ENCODE measurements at regions not wholly inside any gene's neighbourhood (a gene's known extent, or its start where the extent isn't known, plus 50 kb on each side); places are given as distances from the start of the nearest gene placed in this dataset.

- H3K27ac Mint-ChIP-seq (ENCODE audit: unreplicated experiment): no peak overlapping the region
- intact Hi-C loops (cut with micrococcal nuclease; ENCODE audit: unreplicated experiment): no loop called here
- CTCF ChIA-PET: no interaction called here
These were observed 624.1 kb downstream of the BUD13 start for GRCh38 chr11:116148645-116149044.

GRCh38 chr11:116148056-116148455 is 624.7 kb downstream of the BUD13 start:
- no peak for TF ChIP-seq CTCF (IDR thresholded peaks at IDR 0.05; ENCODE audit: insufficient read depth in 1 of 2, low read depth in 1 of 2, low read length in 1 of 2, severe bottlenecking in 1 of 2, unreplicated experiment in 1 of 2)
- POLR2A ChIA-PET: no interaction called here
- no peak overlapping the region for H3K4me3 Mint-ChIP-seq (ENCODE audit: unreplicated experiment)
- H3K27me3 Mint-ChIP-seq (ENCODE audit: insufficient read depth, unreplicated experiment): peaks cover 8% of the 10 kb centered on the region
- no peak overlapping the region for H3K4me3 ChIP-seq (ENCODE audit: low read depth, low read length)
- intact Hi-C loops (cut with micrococcal nuclease; ENCODE audit: unreplicated experiment): no loop called here
- no peak overlapping the region for H3K27ac Mint-ChIP-seq (ENCODE audit: unreplicated experiment)
- H3K36me3 Mint-ChIP-seq (ENCODE audit: insufficient read depth, unreplicated experiment): no peaks in the 10 kb centered on the region
- no TSS peak for BruUV-seq (replicated peaks)
- H3K4me1 ChIP-seq: no peaks in the 10 kb centered on the region
- peaks cover 12% of the 10 kb centered on the region for H3K4me1 Mint-ChIP-seq (ENCODE audit: low read depth, unreplicated experiment)
- CTCF ChIA-PET: no interaction called here
- H3K27me3 ChIP-seq (replicated peaks; ENCODE audit: control insufficient read depth, insufficient read depth, low read length): no peaks in the 10 kb centered on the region
- no peak for DNase-seq
- peaks cover 16% of the 10 kb centered on the region for H3K9me3 ChIP-seq
- H3K9me3 Mint-ChIP-seq (ENCODE audit: unreplicated experiment): peaks cover 26% of the 10 kb centered on the region
- no peaks in the 10 kb centered on the region for H3K36me3 ChIP-seq (ENCODE audit: control insufficient read depth, insufficient read depth, low read length)

More at GRCh38 chr11:116148645-116149044, 624.1 kb downstream of the BUD13 start:
- Mint-ChIP-seq H3K9me3 (ENCODE audit: unreplicated experiment) (peaks cover 26% of the 10 kb centered on the region), H3K4me3 (ENCODE audit: unreplicated experiment) (no peak overlapping the region), H3K36me3 (ENCODE audit: insufficient read depth, unreplicated experiment) (no peaks in the 10 kb centered on the region), H3K4me1 (ENCODE audit: low read depth, unreplicated experiment) (peaks cover 12% of the 10 kb centered on the region), H3K27me3 (ENCODE audit: insufficient read depth, unreplicated experiment) (peaks cover 8% of the 10 kb centered on the region)
- DNase-seq: no peak
- Histone ChIP-seq H3K9me3 (peaks cover 16% of the 10 kb centered on the region), H3K4me3 (ENCODE audit: low read depth, low read length) (no peak overlapping the region), H3K4me1 (no peaks in the 10 kb centered on the region), H3K27me3 (replicated peaks; ENCODE audit: control insufficient read depth, insufficient read depth, low read length) (no peaks in the 10 kb centered on the region), H3K36me3 (ENCODE audit: control insufficient read depth, insufficient read depth, low read length) (no peaks in the 10 kb centered on the region)
- no peak for TF ChIP-seq CTCF (IDR thresholded peaks at IDR 0.05; ENCODE audit: insufficient read depth in 1 of 2, low read depth in 1 of 2, low read length in 1 of 2, severe bottlenecking in 1 of 2, unreplicated experiment in 1 of 2)
- POLR2A ChIA-PET: no interaction called here
- no TSS peak for BruUV-seq (replicated peaks)

GRCh38 chr11:116145187-116145865 is 627.5 kb downstream of the BUD13 start:
- no TSS peak for BruUV-seq (replicated peaks)
- Histone ChIP-seq H3K4me1 (no peaks in the 10 kb centered on the region), H3K27me3 (replicated peaks; ENCODE audit: control insufficient read depth, insufficient read depth, low read length) (no peaks in the 10 kb centered on the region), H3K4me3 (ENCODE audit: low read depth, low read length) (no peak overlapping the region), H3K36me3 (ENCODE audit: control insufficient read depth, insufficient read depth, low read length) (no peaks in the 10 kb centered on the region), H3K9me3 (no peaks in the 10 kb centered on the region)
- intact Hi-C loops (cut with micrococcal nuclease; ENCODE audit: unreplicated experiment): no loop called here
- peaks cover 12% of the 10 kb centered on the region for H3K4me1 Mint-ChIP-seq (ENCODE audit: low read depth, unreplicated experiment)
- no peak for DNase-seq
- H3K27me3 Mint-ChIP-seq (ENCODE audit: insufficient read depth, unreplicated experiment): peaks cover 15% of the 10 kb centered on the region
- ChIA-PET POLR2A (no interaction called here), CTCF (no interaction called here)
- H3K27ac Mint-ChIP-seq (ENCODE audit: unreplicated experiment): no peak overlapping the region
- peaks cover under 1% of the 10 kb centered on the region for H3K9me3 Mint-ChIP-seq (ENCODE audit: unreplicated experiment)
- no peak overlapping the region for H3K4me3 Mint-ChIP-seq (ENCODE audit: unreplicated experiment)
- H3K36me3 Mint-ChIP-seq (ENCODE audit: insufficient read depth, unreplicated experiment): no peaks in the 10 kb centered on the region
- TF ChIP-seq CTCF (IDR thresholded peaks at IDR 0.05; ENCODE audit: insufficient read depth in 1 of 2, low read depth in 1 of 2, low read length in 1 of 2, severe bottlenecking in 1 of 2, unreplicated experiment in 1 of 2): peak; percentile 19 to 30

Measured in Caco-2 (cell line).